NCI-H1417 treated with DMSO at 0.1 percent for 48 hours (cell line): ENCODE measurements at regions not wholly inside any gene's neighbourhood (a gene's known extent, or its start where the extent isn't known, plus 50 kb on each side); places are given as distances from the start of the nearest gene placed in this dataset.
"Not testable (repeated sequence)": the region's sequence is repeated elsewhere in the genome, so short reads cannot be mapped to it uniquely, and the experiment has no call there.

Source experiments
- DNase-seq: peaks from one replicate; lab custom pipeline; 2025; lab: John Stamatoyannopoulos, UW

GRCh38 chr10:130351466-130352290 lies 215.5 kb downstream of the GLRX3 start:
- DNase-seq = no peak

GRCh38 chr10:130352291-130352645 lies 216.1 kb downstream of the GLRX3 start:
- no peak for DNase-seq

GRCh38 chr10:130353928-130354572 lies 217.9 kb downstream of the GLRX3 start:
- no peak for DNase-seq

- DNase-seq = no peak
These were observed 218.4 kb downstream of the GLRX3 start for GRCh38 chr10:130354573-130354954.

GRCh38 chr10:130354976-130355795 lies 219.0 kb downstream of the GLRX3 start:
- no peak for DNase-seq

GRCh38 chr10:130356429-130356828 lies 220.2 kb downstream of the GLRX3 start:
- not testable (repeated sequence) for DNase-seq

GRCh38 chr10:130357226-130357625 lies 221.0 kb downstream of the GLRX3 start:
- DNase-seq = no peak

GRCh38 chr10:130357951-130358350 lies 221.8 kb downstream of the GLRX3 start:
- DNase-seq = no peak

GRCh38 chr10:130358981-130359650 lies 222.9 kb downstream of the GLRX3 start:
- DNase-seq = no peak

GRCh38 chr10:130359711-130360110 lies 223.5 kb downstream of the GLRX3 start:
- no peak for DNase-seq

- DNase-seq = no peak
These were observed 224.7 kb downstream of the GLRX3 start for GRCh38 chr10:130360826-130361311.

GRCh38 chr10:130361351-130362105 lies 225.3 kb downstream of the GLRX3 start:
- no peak for DNase-seq

GRCh38 chr10:130362308-130362761 lies 226.1 kb downstream of the GLRX3 start:
- DNase-seq = no peak

GRCh38 chr10:130363051-130363450 lies 226.9 kb downstream of the GLRX3 start:
- no peak for DNase-seq

GRCh38 chr10:130363899-130364445 lies 227.8 kb downstream of the GLRX3 start:
- DNase-seq = no peak

GRCh38 chr10:130364631-130365411 lies 228.6 kb downstream of the GLRX3 start:
- DNase-seq = no peak

GRCh38 chr10:130368761-130369560 lies 232.8 kb downstream of the GLRX3 start:
- no peak for DNase-seq

GRCh38 chr10:130369645-130370381 lies 233.6 kb downstream of the GLRX3 start:
- DNase-seq = no peak
